Right lobe of liver (tissue), 6 donors: ENCODE measurements at regions not wholly inside any gene's neighbourhood (a gene's known extent, or its start where the extent isn't known, plus 50 kb on each side); places are given as distances from the start of the nearest gene placed in this dataset.

ENCODE experiments used
- ATAC-seq, 4 donors: fragments of 200-7000 bp; cut with Tn5 transposase; one replicate each; pipeline ENCODE4 v1.9.1; 2020; ENCODE audit warnings: mild to moderate bottlenecking in 4 of 4, moderate library complexity in 4 of 4
- DNase-seq, 3 donors: peaks; one replicate each; pipeline ENCODE4 v3.0.0-alpha.2; 2020
- H3K27ac ChIP-seq, 3 donors: fragments of 200-600 bp; one replicate each; pipeline ENCODE4 v1.8.0; 2022
- H3K27me3 ChIP-seq, 2 donors: fragments of 200-600 bp; one replicate each; pipeline ENCODE4 v1.8.0; 2022
- H3K36me3 ChIP-seq, 4 donors: fragments of 200-600 bp; sonication (generic) in 1 of 4; one replicate each; pipeline versions ENCODE4 v1.5.1 to v1.8.0; 2017 to 2022; ENCODE audit warnings: control low read depth in 1 of 4
- H3K4me1 ChIP-seq, 4 donors: fragments of 200-600 bp; sonication (generic) in 1 of 4; one replicate each; pipeline versions ENCODE4 v1.5.1 to v1.8.0; 2017 to 2022; ENCODE audit warnings: control low read depth in 1 of 4
- H3K4me3 ChIP-seq, 3 donors: fragments of 200-600 bp; one replicate each; pipeline ENCODE4 v1.8.0; 2022
- H3K9me3 ChIP-seq, 4 donors: fragments of 200-600 bp; sonication (generic) in 1 of 4; one replicate each; pipeline versions ENCODE4 v1.5.1 to v1.8.0; 2017 to 2022; ENCODE audit warnings: control low read depth in 1 of 4
- POLR2A ChIP-seq: fragments of 450-650 bp; IDR thresholded peaks from one replicate; pipeline ENCODE4 v1.6.1; 2017; ENCODE audit warnings: antibody characterized with exemption, mild to moderate bottlenecking
- WGBS: methylation state at CpG from one replicate; pipeline ENCODE4 v1.1.6; 2018; ENCODE audit warnings: low coverage, low lambda C conversion rate; ENCODE audit not compliant: insufficient coverage; ENCODE audit errors: missing lambda C conversion rate; 5-methylcytosine and 5-hydroxymethylcytosine counted together
- intact Hi-C, 2 donors: fragments of 100-400 bp; cut with DNase I; formaldehyde crosslinking; loops; one replicate each; pipeline versions ENCODE4 v1.11.2 to v1.14.1; 2022
- TF ChIP-seq, protein P1 (sequence below), 4 donors: fragments of 200-600 bp in 3 of 4; fragments of 450-650 bp in 1 of 4; IDR thresholded peaks; one replicate each; pipeline versions ENCODE4 v1.5.1 to v1.8.0; 2016 to 2022; ENCODE audit warnings: antibody characterized with exemption in 4 of 4, mild to moderate bottlenecking in 2 of 4
- donor health status: DM: no; HTN: yes; CAD: no.
- donor health status: DM: no; HTN: no; CAD: no.
- donor health status: DM: no; HTN: no; CAD: no.
- donor health status: DM: no; HTN: yes; CAD: no.
- donor health status: DM: no; HTN: yes; CAD: no.

DNA sequence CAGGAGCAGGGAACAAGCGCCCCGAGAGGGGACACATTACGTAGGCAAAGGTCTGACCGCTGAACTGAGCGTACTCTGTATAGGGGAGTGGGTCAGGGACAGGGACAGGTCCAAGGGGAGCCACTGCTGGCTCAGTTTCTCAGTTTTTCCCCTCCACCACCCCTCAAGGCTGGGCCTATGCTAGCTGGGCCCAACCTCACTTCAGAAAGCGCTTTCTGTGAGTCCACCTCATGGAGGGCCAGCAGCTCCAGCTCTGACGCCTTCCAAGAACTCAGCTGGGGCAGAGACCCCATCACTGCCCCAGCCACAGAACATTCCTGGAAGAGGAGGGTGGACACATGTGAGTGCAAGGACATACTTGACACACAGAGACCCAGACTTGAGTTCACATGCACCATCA lies 242.0 kb downstream of the FOXD2 start:
- H3K27ac ChIP-seq, result no peak overlapping the region
- H3K4me1 ChIP-seq, result no peaks in the 10 kb centered on the region
- H3K36me3 ChIP-seq, result no peaks in the 10 kb centered on the region
- TF ChIP-seq, protein P1, sequence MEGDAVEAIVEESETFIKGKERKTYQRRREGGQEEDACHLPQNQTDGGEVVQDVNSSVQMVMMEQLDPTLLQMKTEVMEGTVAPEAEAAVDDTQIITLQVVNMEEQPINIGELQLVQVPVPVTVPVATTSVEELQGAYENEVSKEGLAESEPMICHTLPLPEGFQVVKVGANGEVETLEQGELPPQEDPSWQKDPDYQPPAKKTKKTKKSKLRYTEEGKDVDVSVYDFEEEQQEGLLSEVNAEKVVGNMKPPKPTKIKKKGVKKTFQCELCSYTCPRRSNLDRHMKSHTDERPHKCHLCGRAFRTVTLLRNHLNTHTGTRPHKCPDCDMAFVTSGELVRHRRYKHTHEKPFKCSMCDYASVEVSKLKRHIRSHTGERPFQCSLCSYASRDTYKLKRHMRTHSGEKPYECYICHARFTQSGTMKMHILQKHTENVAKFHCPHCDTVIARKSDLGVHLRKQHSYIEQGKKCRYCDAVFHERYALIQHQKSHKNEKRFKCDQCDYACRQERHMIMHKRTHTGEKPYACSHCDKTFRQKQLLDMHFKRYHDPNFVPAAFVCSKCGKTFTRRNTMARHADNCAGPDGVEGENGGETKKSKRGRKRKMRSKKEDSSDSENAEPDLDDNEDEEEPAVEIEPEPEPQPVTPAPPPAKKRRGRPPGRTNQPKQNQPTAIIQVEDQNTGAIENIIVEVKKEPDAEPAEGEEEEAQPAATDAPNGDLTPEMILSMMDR (IDR thresholded peaks at IDR 0.05), result no peak
- no peak for TF ChIP-seq POLR2A
- WGBS, result 80% methylated on average over 4 of the region's 7 CpGs
- H3K9me3 ChIP-seq, result no peaks in the 10 kb centered on the region
- no peak for ATAC-seq
- intact Hi-C loops, result no loop called here
- no peak overlapping the region for H3K4me3 ChIP-seq
- DNase-seq, result peak in 1 of 3 donors; percentile 6
- no peaks in the 10 kb centered on the region for H3K27me3 ChIP-seq

DNA sequence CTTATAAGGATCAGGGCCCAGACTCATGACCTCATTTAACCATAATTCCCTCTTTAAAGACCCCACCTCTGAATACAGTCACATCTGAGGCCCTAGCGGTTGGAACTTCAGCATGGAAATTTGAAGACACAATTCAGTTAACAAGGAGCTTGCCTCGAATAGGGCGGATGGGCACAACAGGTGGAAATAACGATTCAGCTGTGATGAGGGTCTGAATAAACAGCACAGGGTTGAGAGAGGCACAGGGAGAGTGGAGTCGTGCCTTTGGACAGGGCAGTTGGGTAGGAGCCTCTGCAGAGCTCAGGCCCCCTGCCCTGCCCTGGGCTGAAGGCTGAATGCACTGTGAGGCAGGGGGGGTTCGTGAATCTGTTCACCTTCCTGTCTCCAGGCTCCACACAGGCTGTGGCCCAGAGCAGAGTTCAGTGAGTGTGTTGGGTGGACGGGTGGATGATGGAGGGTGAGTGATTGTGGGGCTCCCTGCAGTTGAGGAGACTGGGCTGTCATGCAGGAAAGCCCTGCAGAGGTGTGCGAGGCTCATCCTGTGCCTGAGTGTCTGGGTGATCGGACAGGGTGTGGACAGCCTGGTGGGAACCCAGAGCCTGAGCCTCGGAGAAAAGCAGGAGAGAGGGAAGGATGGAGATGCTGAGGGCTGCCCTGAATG lies 243.1 kb downstream of the FOXD2 start:
- ATAC-seq, result no peak
- no peak overlapping the region for H3K27ac ChIP-seq
- intact Hi-C loops, result no loop called here
- TF ChIP-seq, protein P1 (IDR thresholded peaks at IDR 0.05), result no peak
- TF ChIP-seq POLR2A, result no peak
- DNase-seq, result peak in 1 of 3 donors; percentile 16
- no peak overlapping the region for H3K4me3 ChIP-seq
- no peaks in the 10 kb centered on the region for H3K9me3 ChIP-seq
- H3K27me3 ChIP-seq, result no peaks in the 10 kb centered on the region
- 77% methylated on average over 7 of the region's 10 CpGs for WGBS
- H3K4me1 ChIP-seq, result no peaks in the 10 kb centered on the region
- H3K36me3 ChIP-seq, result no peaks in the 10 kb centered on the region

DNA sequence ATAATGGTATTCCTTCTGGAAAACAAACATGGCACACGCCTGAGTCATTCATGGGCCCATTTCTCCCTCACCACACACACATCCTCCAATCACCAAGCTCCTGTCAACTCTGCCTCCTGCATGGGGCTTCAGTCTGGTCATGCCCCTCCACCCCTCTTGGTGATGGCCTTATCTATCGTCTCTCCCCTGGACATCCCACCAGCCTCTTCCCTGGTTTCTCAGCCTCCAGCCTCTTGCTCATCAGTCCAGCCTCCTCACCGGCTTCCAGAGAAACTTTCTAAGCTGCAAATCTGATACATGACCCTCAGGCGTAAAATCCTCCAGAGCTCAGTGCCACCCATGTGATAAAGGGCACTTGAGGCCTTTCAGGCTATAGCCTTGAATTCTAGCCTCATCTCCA lies 243.9 kb downstream of the FOXD2 start:
- H3K9me3 ChIP-seq, result no peaks in the 10 kb centered on the region
- H3K36me3 ChIP-seq, result no peaks in the 10 kb centered on the region
- no peak overlapping the region for H3K4me3 ChIP-seq
- H3K4me1 ChIP-seq, result no peaks in the 10 kb centered on the region
- H3K27me3 ChIP-seq, result no peaks in the 10 kb centered on the region
- 74% methylated on average over 4 of the region's 4 CpGs for WGBS
- no peak overlapping the region for H3K27ac ChIP-seq
- intact Hi-C loops, result no loop called here
- TF ChIP-seq, protein P1 (IDR thresholded peaks at IDR 0.05), result no peak
- no peak for TF ChIP-seq POLR2A
- ATAC-seq, result no peak
- peak in 1 of 3 donors; percentile 12 for DNase-seq

DNA sequence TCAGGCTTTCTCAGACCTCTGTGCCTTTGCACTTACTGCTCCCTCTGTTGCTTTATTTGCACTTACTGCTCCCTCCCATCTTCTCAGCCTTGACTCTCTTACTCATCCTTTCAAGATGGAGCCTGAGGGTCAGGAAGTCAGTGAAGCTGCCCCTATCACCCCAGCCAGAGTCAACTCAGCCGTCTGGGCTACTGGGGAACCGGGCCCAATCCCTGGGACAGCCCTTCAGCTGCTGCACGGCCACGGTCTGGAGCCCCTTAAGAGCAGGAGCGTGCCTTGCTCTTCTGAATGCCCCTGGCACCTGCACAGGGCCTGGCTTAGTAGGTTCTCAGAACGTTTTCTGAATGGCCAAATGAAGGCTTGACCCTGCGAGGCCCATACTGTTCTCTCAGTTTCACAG lies 244.4 kb downstream of the FOXD2 start:
- DNase-seq (peak in 1 of 3 donors; percentile 28), ATAC-seq (no peak)
- no peaks in the 10 kb centered on the region for H3K4me1 ChIP-seq
- TF ChIP-seq POLR2A, result no peak
- TF ChIP-seq, protein P1 (IDR thresholded peaks at IDR 0.05), result no peak
- H3K27ac ChIP-seq, result no peak overlapping the region
- no peaks in the 10 kb centered on the region for H3K9me3 ChIP-seq
- intact Hi-C loops, result no loop called here
- H3K36me3 ChIP-seq, result no peaks in the 10 kb centered on the region
- no CpG with 5 or more reads among the region's 7 CpGs for WGBS
- H3K4me3 ChIP-seq, result no peak overlapping the region
- no peaks in the 10 kb centered on the region for H3K27me3 ChIP-seq
